Neural progenitor cell (in vitro differentiated cells): ENCODE measurements at regions not wholly inside any gene's neighbourhood (a gene's known extent, or its start where the extent isn't known, plus 50 kb on each side); places are given as distances from the start of the nearest gene placed in this dataset.

Experiments used
- EZH2 ChIP-seq: fragments of 200-600 bp; sonication (generic); IDR thresholded peaks from 2 replicates; pipeline ENCODE4 v1.6.1; 2017; ENCODE audit warnings: antibody characterized with exemption, mild to moderate bottlenecking, moderate library complexity
- TF ChIP-seq, protein P1 (sequence below): fragments of 200-600 bp; sonication (generic); IDR thresholded peaks from 2 replicates; pipeline ENCODE4 v1.5.1; 2017; ENCODE audit warnings: antibody characterized with exemption, mild to moderate bottlenecking

DNA sequence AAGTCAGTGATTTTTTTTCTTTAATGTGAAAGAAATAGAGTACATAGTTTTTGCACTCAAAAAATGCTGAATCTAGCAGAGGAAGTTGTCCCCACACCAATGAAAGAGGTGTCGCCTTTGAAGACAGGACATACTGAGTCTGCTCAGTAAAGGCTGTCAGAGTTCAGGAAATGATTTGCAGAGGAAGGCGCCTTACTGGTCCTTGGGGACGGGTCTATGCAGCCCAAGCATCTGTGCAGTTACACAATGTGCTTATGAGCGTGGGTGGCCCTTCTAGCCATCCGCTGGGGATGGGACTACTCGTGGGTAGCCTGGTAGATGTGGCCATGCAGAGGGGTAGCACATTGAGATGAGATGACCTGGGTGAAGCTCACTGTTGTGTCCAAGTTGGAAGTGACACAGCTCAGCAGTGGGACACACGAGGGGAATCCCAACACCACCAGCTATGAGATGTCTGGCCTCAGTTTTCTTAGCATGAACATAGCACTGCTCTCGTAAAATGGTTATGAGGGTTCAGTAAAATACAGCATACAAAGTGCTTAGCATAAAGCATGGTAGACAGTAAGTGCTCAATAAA lies 116.5 kb upstream of the RBPJ start:
- TF ChIP-seq, protein P1, sequence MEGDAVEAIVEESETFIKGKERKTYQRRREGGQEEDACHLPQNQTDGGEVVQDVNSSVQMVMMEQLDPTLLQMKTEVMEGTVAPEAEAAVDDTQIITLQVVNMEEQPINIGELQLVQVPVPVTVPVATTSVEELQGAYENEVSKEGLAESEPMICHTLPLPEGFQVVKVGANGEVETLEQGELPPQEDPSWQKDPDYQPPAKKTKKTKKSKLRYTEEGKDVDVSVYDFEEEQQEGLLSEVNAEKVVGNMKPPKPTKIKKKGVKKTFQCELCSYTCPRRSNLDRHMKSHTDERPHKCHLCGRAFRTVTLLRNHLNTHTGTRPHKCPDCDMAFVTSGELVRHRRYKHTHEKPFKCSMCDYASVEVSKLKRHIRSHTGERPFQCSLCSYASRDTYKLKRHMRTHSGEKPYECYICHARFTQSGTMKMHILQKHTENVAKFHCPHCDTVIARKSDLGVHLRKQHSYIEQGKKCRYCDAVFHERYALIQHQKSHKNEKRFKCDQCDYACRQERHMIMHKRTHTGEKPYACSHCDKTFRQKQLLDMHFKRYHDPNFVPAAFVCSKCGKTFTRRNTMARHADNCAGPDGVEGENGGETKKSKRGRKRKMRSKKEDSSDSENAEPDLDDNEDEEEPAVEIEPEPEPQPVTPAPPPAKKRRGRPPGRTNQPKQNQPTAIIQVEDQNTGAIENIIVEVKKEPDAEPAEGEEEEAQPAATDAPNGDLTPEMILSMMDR: no peak
- no peak for TF ChIP-seq EZH2
